ENCODE measurements at regions not wholly inside any gene's neighbourhood (a gene's known extent, or its start where the extent isn't known, plus 50 kb on each side); places are given as distances from the start of the nearest gene placed in this dataset.

DNA sequence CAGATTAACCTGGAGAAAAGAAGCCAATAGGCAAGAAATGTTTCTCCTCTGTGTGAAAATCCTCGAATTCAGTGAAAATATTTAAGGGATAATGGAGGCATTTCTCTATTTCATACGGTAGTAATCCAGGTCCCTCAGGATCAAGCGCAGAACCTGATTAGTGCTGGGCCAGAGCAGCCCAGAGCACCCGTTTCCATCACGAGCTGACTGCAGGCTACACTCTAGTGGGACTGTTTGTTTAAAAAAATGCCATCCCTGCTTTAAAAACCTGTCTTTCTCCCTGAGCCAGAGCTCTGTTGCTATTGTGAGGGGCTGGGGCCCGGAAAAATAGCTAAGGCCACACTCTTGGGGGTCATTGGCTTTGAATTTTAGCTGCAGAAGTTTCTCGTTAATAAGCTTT lies 223.2 kb upstream of the E2F8 start:
- no peaks in the 10 kb centered on the region for H3K4me1 Mint-ChIP-seq

DNA sequence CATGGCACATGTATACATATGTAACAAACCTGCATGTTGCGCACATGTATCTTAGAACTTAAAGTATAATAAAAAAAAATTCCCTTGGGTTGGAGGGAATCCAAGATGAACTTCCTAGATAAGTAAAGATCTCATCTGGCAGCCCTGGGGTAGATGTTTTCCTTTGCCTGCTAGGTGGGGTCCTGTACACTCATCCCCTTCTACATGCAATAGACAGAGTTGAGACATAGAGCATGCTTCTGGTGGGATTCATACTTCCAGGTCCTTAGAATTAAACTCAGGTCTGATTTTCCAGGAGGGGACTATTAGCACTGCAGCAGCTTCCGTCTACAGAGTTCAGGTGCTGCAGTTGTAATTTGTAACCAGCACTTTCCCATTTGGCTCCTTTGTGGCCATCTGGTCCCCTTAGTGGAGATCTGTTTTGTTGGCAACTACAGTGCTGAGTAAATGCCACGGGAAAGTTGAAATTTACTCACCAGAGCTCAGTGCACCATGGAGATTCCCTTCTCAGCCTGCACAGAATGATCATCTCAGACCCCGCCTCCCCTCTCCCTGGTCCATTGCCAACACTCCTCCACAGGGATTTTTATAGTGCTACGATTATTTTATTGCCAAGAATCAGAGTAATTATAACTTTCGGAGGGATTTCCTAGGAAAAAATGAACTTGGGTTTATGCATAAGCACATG lies 220.1 kb upstream of the E2F8 start:
- peaks cover 18% of the 10 kb centered on the region for H3K27me3 Mint-ChIP-seq (ENCODE audit: low read depth, poor library complexity)
- no peak for TF ChIP-seq CTCF (IDR thresholded peaks at IDR 0.05)
- no peak overlapping the region for H3K27ac Mint-ChIP-seq
- H3K9me3 Mint-ChIP-seq = no peaks in the 10 kb centered on the region
- no peaks in the 10 kb centered on the region for H3K36me3 Mint-ChIP-seq (ENCODE audit: low read depth)
- no peak for DNase-seq
- H3K4me1 Mint-ChIP-seq = no peaks in the 10 kb centered on the region
- H3K4me3 Mint-ChIP-seq = no peak overlapping the region

More for the DNA sequence above, 223.2 kb upstream of the E2F8 start:
- peaks cover 33% of the 10 kb centered on the region for H3K27me3 Mint-ChIP-seq (ENCODE audit: low read depth, poor library complexity)
- TF ChIP-seq CTCF (IDR thresholded peaks at IDR 0.05) = no peak
- H3K9me3 Mint-ChIP-seq = no peaks in the 10 kb centered on the region
- no peak overlapping the region for H3K4me3 Mint-ChIP-seq
- H3K36me3 Mint-ChIP-seq (ENCODE audit: low read depth) = no peaks in the 10 kb centered on the region
- no peak for DNase-seq
- H3K27ac Mint-ChIP-seq = no peak overlapping the region

- H3K4me3 Mint-ChIP-seq = no peak overlapping the region
- DNase-seq = no peak
- H3K36me3 Mint-ChIP-seq (ENCODE audit: low read depth) = no peaks in the 10 kb centered on the region
- no peak for TF ChIP-seq CTCF (IDR thresholded peaks at IDR 0.05)
- H3K9me3 Mint-ChIP-seq = no peaks in the 10 kb centered on the region
- peaks cover 13% of the 10 kb centered on the region for H3K27me3 Mint-ChIP-seq (ENCODE audit: low read depth, poor library complexity)
- H3K27ac Mint-ChIP-seq = no peak overlapping the region
- H3K4me1 Mint-ChIP-seq = no peaks in the 10 kb centered on the region
These were observed 218.5 kb upstream of the E2F8 start for GRCh38 chr11:19459240-19459639.

GRCh38 chr11:19458721-19459120 lies 218.0 kb upstream of the E2F8 start:
- TF ChIP-seq CTCF (IDR thresholded peaks at IDR 0.05) = no peak
- H3K36me3 Mint-ChIP-seq (ENCODE audit: low read depth) = no peaks in the 10 kb centered on the region
- H3K4me3 Mint-ChIP-seq = no peak overlapping the region
- peaks cover 10% of the 10 kb centered on the region for H3K27me3 Mint-ChIP-seq (ENCODE audit: low read depth, poor library complexity)
- H3K4me1 Mint-ChIP-seq = peaks cover 4% of the 10 kb centered on the region
- no peaks in the 10 kb centered on the region for H3K9me3 Mint-ChIP-seq
- H3K27ac Mint-ChIP-seq = peak overlapping the region; percentile 67
- no peak for DNase-seq

DNA sequence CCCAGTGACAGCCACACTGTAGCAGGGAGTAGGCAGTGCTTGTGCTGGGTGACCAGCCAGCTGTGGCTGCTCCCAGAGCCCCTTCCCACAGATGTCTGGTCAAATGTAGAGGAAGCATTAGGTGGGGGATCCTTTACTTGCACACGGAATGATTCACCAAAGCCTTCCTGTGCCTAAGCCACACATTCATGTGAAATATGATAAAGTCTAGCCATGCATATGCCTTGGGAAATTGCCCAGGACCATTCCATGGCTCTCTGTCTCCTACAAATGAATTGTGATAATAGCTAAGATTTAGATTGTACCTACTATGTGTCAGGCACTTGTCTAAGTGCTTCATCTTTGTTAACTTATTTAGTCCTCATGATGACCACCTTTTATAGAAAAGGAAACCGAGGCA lies 217.5 kb upstream of the E2F8 start:
- Mint-ChIP-seq H3K27ac (no peak overlapping the region), H3K27me3 (ENCODE audit: low read depth, poor library complexity) (peaks cover 10% of the 10 kb centered on the region), H3K9me3 (no peaks in the 10 kb centered on the region), H3K4me3 (no peak overlapping the region), H3K36me3 (ENCODE audit: low read depth) (no peaks in the 10 kb centered on the region), H3K4me1 (peaks cover 6% of the 10 kb centered on the region)
- DNase-seq = no peak
- no peak for TF ChIP-seq CTCF (IDR thresholded peaks at IDR 0.05)

DNA sequence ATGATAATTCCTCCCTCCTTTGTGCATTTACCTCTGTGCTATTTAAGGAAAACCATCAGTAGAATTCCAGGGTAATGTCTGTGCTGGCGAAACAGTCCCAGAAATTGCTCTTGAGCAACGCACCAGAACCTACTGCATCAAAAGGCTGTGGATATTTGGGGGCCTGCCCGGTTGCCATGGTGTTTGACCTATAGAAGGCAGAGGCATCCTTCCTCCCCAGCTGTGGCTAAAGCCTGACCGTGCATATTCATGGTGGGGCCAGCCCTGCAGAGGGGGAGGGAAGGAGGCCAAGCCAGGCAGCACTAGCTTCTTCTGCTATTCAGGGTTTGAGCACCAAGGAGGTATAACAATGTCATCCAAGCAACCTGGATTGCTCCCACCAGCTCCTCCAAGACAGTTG lies 215.0 kb upstream of the E2F8 start:
- DNase-seq = no peak
- H3K9me3 Mint-ChIP-seq = no peaks in the 10 kb centered on the region
- peaks cover 6% of the 10 kb centered on the region for H3K27me3 Mint-ChIP-seq (ENCODE audit: low read depth, poor library complexity)
- H3K36me3 Mint-ChIP-seq (ENCODE audit: low read depth) = no peaks in the 10 kb centered on the region
- H3K4me1 Mint-ChIP-seq = peaks cover 6% of the 10 kb centered on the region
- no peak overlapping the region for H3K27ac Mint-ChIP-seq
- no peak for TF ChIP-seq CTCF (IDR thresholded peaks at IDR 0.05)
- no peak overlapping the region for H3K4me3 Mint-ChIP-seq

Data from nephron progenitor cell (in vitro differentiated cells).